GM12874 (cell line): ENCODE measurements at regions not wholly inside any gene's neighbourhood (a gene's known extent, or its start where the extent isn't known, plus 50 kb on each side); places are given as distances from the start of the nearest gene placed in this dataset.

ENCODE experiments used
- TF ChIP-seq, protein P1 (sequence below): IDR thresholded peaks from 2 replicates; pipeline ENCODE4 v1.5.1; 2011; ENCODE audit warnings: low read depth, mild to moderate bottlenecking, control low read depth, low read length, moderate library complexity; ENCODE audit not compliant: insufficient read depth

GRCh38 chrX:20500171-20500865 is 233.6 kb upstream of the RPS6KA3 start:
- TF ChIP-seq, protein P1, sequence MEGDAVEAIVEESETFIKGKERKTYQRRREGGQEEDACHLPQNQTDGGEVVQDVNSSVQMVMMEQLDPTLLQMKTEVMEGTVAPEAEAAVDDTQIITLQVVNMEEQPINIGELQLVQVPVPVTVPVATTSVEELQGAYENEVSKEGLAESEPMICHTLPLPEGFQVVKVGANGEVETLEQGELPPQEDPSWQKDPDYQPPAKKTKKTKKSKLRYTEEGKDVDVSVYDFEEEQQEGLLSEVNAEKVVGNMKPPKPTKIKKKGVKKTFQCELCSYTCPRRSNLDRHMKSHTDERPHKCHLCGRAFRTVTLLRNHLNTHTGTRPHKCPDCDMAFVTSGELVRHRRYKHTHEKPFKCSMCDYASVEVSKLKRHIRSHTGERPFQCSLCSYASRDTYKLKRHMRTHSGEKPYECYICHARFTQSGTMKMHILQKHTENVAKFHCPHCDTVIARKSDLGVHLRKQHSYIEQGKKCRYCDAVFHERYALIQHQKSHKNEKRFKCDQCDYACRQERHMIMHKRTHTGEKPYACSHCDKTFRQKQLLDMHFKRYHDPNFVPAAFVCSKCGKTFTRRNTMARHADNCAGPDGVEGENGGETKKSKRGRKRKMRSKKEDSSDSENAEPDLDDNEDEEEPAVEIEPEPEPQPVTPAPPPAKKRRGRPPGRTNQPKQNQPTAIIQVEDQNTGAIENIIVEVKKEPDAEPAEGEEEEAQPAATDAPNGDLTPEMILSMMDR, result no peak

DNA sequence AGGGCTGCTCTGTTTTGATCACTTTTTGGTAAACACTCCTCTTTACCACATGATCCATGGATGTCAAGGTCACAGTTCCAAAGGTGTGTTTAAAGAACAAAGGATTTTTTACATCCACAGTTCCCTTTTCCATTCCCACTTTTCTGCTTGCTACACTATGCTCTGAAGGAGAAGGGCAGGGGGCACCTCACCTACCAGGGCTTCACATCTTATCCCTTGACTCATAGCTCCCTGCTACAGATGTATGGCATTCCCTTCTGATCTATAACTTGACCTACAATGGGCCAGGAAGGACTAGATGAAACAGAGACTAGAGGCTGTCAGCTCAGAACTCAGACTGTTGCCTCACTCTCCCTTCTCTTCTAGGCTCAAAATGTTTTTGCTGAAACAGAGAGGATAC is 233.1 kb upstream of the RPS6KA3 start:
- TF ChIP-seq, protein P1, result no peak

GRCh38 chrX:20498851-20499635 is 232.3 kb upstream of the RPS6KA3 start:
- TF ChIP-seq, protein P1, result no peak

GRCh38 chrX:20495575-20495974 is 228.9 kb upstream of the RPS6KA3 start:
- TF ChIP-seq, protein P1, result no peak

GRCh38 chrX:20488473-20488872 is 221.8 kb upstream of the RPS6KA3 start:
- TF ChIP-seq, protein P1, result no peak

DNA sequence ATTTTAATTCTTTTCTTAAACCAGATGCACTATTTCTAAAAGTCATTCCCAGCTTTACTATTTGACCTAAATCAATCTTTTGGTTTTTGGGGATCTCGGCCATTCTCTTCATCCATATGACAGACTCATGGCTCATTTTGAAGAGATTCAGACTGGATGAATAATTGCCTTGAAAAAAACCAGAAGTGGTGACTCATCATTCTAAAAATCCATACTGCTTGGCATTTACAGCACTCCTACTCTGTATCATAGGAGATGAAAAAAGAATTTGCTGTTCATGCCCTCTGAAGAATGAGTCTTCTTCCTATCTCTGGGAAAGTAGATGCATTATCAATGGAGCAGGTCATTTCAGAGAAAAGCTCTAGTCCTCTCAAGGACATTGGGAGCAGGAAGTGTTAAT is 220.5 kb upstream of the RPS6KA3 start:
- TF ChIP-seq, protein P1, result no peak

DNA sequence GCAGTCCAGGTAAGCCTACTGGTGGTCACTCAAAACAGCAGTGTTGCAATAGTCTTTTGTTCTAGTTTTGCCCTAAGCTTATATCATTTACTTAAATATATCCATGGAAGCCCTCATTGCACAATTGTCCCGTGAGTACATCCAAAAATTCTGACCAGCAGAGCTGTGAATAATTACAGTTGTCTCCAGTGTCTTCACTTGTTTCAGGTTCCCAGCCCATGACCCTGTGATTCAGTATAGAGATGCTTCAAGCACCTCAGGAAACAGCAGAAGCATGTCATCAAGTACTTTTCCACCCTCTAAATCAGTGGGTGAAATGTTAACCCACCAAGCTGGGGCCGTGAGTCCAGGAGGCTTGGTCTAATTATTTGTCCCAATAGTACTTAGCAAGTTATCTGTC is 214.9 kb upstream of the RPS6KA3 start:
- TF ChIP-seq, protein P1, result no peak
